ENCODE measurements at regions not wholly inside any gene's neighbourhood (a gene's known extent, or its start where the extent isn't known, plus 50 kb on each side); places are given as distances from the start of the nearest gene placed in this dataset.

DNA sequence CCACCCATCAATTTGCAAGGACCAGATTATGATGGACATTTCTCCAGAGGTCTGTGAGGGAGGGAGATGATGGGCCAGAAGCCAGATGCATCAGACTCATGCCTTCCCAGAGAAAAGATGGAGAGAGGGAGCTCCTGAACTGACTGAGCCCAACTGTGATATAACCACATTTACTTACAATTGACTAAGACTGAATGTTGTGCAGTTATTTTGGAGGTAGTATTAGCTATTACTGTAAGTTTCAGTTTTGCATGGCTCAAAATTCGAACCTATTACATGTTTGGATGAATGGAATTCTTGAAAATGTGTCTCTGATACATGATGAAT, 211.1 kb upstream of the SFSWAP start:
- Histone ChIP-seq H3K79me2 (ENCODE audit: control insufficient read depth, insufficient read depth, low read length) (no peaks in the 10 kb centered on the region), H3K36me3 (ENCODE audit: control insufficient read depth, insufficient read depth, low read length) (no peaks in the 10 kb centered on the region), H3K9me1 (ENCODE audit: control insufficient read depth, insufficient read depth, low read length) (peaks cover 3% of the 10 kb centered on the region), H3K4me3 (no peak overlapping the region), H2AFZ (ENCODE audit: low read depth, low read length) (no peak overlapping the region), H4K20me1 (replicated peaks; ENCODE audit: control insufficient read depth, insufficient read depth, low read length) (0 out of 2 replicates have a peak, but pooled peaks cover 3% of the 10 kb centered on the region), H3K9ac (ENCODE audit: insufficient read depth in 1 of 2, low read depth in 2 of 2, low read length in 2 of 2) (no peak overlapping the region), H3K9me3 (replicated peaks; ENCODE audit: control insufficient read depth, insufficient read depth, low read depth, low read length) (no peaks in the 10 kb centered on the region), H3K4me2 (ENCODE audit: insufficient read depth, low read length) (no peak overlapping the region), H3K27me3 (ENCODE audit: control insufficient read depth in 2 of 2, insufficient read depth in 2 of 2, low read length in 2 of 2) (peaks cover 7 to 20% of the 10 kb centered on the region in 2 experiments; a peak in 4 of 5 replicates), H3K4me1 (replicated peaks in 1 of 2; ENCODE audit: control insufficient read depth in 2 of 2, insufficient read depth in 2 of 2, low read length in 2 of 2) (no peaks in the 10 kb centered on the region), H3K27ac (ENCODE audit: extremely low read depth, low read depth, low read length) (no peak overlapping the region)
- DNase-seq (ENCODE audit: extremely low read depth in 1 of 4, low spot score in 3 of 4) (no peak), ATAC-seq (no peak), FAIRE-seq (no peak)
- in situ Hi-C loops (cut with MboI) = no loop called here
- TF ChIP-seq GABPB2 (CRISPR knock-in tag; conservative IDR thresholded peaks at IDR 0.05) = no peak
- no peak for TF ChIP-seq FOXP1 (CRISPR knock-in tag; IDR thresholded peaks at IDR 0.05)
- no peak for TF ChIP-seq DIDO1 (tag; IDR thresholded peaks at IDR 0.05; ENCODE audit: low read depth)
- TF ChIP-seq, protein P1, sequence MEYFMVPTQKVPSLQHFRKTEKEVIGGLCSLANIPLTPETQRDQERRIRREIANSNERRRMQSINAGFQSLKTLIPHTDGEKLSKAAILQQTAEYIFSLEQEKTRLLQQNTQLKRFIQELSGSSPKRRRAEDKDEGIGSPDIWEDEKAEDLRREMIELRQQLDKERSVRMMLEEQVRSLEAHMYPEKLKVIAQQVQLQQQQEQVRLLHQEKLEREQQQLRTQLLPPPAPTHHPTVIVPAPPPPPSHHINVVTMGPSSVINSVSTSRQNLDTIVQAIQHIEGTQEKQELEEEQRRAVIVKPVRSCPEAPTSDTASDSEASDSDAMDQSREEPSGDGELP (CRISPR knock-in tag; IDR thresholded peaks at IDR 0.05; ENCODE audit: borderline replicate concordance) = no peak
- TF ChIP-seq ZNF165 (CRISPR knock-in tag; IDR thresholded peaks at IDR 0.05; ENCODE audit: borderline replicate concordance) = no peak
- no peak for TF ChIP-seq COPS2 (conservative IDR thresholded peaks at IDR 0.05)
- TF ChIP-seq ETS2 (tag; IDR thresholded peaks at IDR 0.05; ENCODE audit: borderline replicate concordance, poor library complexity, severe bottlenecking) = no peak
- no peak for TF ChIP-seq MCM5 (IDR thresholded peaks at IDR 0.05; ENCODE audit: low read depth)
- TF ChIP-seq SRSF7 (optimal IDR thresholded peaks at IDR 0.05; ENCODE audit: low read depth, low read length) = no peak
- TF ChIP-seq ZNF224 (CRISPR knock-in tag; IDR thresholded peaks at IDR 0.05) = no peak
- no peak for TF ChIP-seq EGR1 (conservative IDR thresholded peaks at IDR 0.05)
- TF ChIP-seq HBP1 (CRISPR knock-in tag; IDR thresholded peaks at IDR 0.05) = no peak
- no TSS peak for BruUV-seq (replicated peaks)
- CTCF ChIA-PET (ENCODE audit: low intra/inter-chr PET ratio) = no interaction called here
- 0% methylated on average over 1 of the region's 1 CpG for WGBS (ENCODE audit: insufficient coverage, low coverage, missing lambda C conversion rate)
- intact Hi-C loops (cut with micrococcal nuclease) = no loop called here
- POLR2A ChIA-PET = interaction anchor here (0.6 kb wide), 1 partner anchor 425 kb away, joined by 4 read pairs; no protein-coding TSS in a partner anchor
